ENCODE measurements at regions not wholly inside any gene's neighbourhood (a gene's known extent, or its start where the extent isn't known, plus 50 kb on each side); places are given as distances from the start of the nearest gene placed in this dataset.

DNA sequence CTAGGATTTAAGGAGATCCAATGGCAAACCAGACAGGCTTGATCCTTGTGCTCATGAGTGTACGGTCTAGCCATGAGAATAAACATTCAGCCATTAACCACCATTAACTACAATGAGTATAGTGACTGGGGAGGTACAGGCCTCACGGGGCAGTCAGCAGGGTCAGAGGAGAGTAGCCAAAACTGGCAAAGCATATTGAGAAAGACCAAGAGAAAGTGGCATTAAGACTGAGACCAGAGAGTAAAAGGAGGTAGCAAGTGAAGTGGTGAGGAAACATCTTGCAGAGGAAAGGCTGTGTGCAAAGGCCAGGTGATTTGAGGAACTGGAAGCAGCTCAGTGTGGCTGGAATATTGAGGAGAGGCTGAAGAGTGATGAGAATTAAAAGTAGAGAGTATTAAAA is 407.2 kb upstream of the LMCD1 start:
- Histone ChIP-seq H3K4me3 (ENCODE audit: insufficient read depth, low read depth, low read length, poor library complexity, severe bottlenecking) (no peak overlapping the region), H3K4me1 (ENCODE audit: control insufficient read depth, insufficient read depth, low read length, poor library complexity, severe bottlenecking) (no peaks in the 10 kb centered on the region)

DNA sequence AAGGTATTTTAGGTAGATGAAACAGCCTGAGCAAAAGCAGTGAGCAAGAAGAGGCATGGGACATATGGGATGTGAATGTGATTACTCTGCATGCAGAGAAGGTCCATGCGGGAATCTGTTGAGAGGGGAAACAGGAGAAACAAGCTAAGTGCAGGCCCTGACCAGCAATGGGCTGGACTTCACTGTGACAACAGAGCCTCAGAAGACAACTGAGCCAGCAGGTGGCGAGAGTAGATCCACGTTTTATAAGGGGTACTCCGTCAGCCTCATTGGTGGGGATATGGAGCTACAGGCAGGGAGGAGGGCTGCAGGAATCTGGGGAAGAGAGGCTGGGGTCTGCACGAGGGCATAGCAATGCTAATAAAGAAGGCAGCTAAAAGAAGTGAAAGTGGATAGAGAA is 405.9 kb upstream of the LMCD1 start:
- DNase-seq = no peak
- H3K4me3 ChIP-seq (ENCODE audit: insufficient read depth, low read depth, low read length, poor library complexity, severe bottlenecking) = no peak overlapping the region
- H3K27ac ChIP-seq (ENCODE audit: insufficient read depth, low read length, poor library complexity, severe bottlenecking) = no peak overlapping the region
- H3K27me3 ChIP-seq (replicated peaks; ENCODE audit: control insufficient read depth, insufficient read depth, low read length, poor library complexity, severe bottlenecking) = no peaks in the 10 kb centered on the region
- no peaks in the 10 kb centered on the region for H3K36me3 ChIP-seq (ENCODE audit: control insufficient read depth, insufficient read depth, low read length)
- H3K9me3 ChIP-seq (ENCODE audit: control insufficient read depth, low read length) = no peaks in the 10 kb centered on the region
- H3K4me1 ChIP-seq (ENCODE audit: control insufficient read depth, insufficient read depth, low read length, poor library complexity, severe bottlenecking) = no peaks in the 10 kb centered on the region

More for the DNA sequence above, 407.2 kb upstream of the LMCD1 start:
- H3K27me3 ChIP-seq (replicated peaks; ENCODE audit: control insufficient read depth, insufficient read depth, low read length, poor library complexity, severe bottlenecking) = no peaks in the 10 kb centered on the region
- H3K36me3 ChIP-seq (ENCODE audit: control insufficient read depth, insufficient read depth, low read length) = no peaks in the 10 kb centered on the region
- no peak for DNase-seq
- no peaks in the 10 kb centered on the region for H3K9me3 ChIP-seq (ENCODE audit: control insufficient read depth, low read length)
- no peak overlapping the region for H3K27ac ChIP-seq (ENCODE audit: insufficient read depth, low read length, poor library complexity, severe bottlenecking)

DNA sequence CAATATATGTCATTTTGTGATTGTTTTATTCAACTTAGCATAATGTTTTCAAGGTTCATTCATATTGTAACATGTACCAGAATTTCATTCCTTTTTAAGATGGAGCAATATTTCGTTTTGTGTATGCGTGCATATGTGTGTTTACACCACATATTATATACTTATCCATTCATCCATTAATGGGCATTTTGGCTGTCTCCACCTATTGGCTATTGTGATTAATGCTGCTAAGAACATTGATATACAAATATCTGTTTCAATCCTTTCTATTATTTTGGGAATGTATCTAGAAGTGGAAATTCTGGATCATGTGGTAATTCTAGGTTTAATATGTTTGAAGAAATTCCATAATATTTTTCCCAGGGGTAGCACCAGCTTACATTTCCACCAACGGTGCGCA is 403.9 kb upstream of the LMCD1 start:
- no peak for DNase-seq
- Histone ChIP-seq H3K9me3 (ENCODE audit: control insufficient read depth, low read length) (no peaks in the 10 kb centered on the region), H3K27ac (ENCODE audit: insufficient read depth, low read length, poor library complexity, severe bottlenecking) (no peak overlapping the region), H3K27me3 (replicated peaks; ENCODE audit: control insufficient read depth, insufficient read depth, low read length, poor library complexity, severe bottlenecking) (no peaks in the 10 kb centered on the region), H3K4me3 (ENCODE audit: insufficient read depth, low read depth, low read length, poor library complexity, severe bottlenecking) (no peak overlapping the region), H3K36me3 (ENCODE audit: control insufficient read depth, insufficient read depth, low read length) (no peaks in the 10 kb centered on the region), H3K4me1 (ENCODE audit: control insufficient read depth, insufficient read depth, low read length, poor library complexity, severe bottlenecking) (no peaks in the 10 kb centered on the region)

DNA sequence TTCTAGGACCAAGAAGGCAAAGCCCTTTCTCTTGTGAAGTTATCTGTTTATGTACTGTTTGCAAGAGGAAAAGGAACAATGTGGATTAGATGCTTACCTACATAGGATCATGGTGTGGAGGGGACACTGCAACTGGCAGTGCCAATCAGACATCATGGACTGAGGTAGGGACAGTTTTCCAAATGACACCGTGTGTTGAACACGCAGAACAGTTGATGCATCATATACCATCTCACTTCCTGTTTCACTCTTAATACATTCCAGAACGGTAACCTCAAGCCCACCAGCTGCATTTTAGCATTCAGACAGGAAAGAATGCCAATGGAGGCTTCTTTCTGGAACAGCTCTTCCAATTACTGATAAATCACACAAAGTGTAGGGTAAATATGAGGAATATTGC is 397.7 kb upstream of the LMCD1 start:
- H3K36me3 ChIP-seq (ENCODE audit: control insufficient read depth, insufficient read depth, low read length) = no peaks in the 10 kb centered on the region
- no peaks in the 10 kb centered on the region for H3K9me3 ChIP-seq (ENCODE audit: control insufficient read depth, low read length)
- H3K4me3 ChIP-seq (ENCODE audit: insufficient read depth, low read depth, low read length, poor library complexity, severe bottlenecking) = no peak overlapping the region
- no peaks in the 10 kb centered on the region for H3K4me1 ChIP-seq (ENCODE audit: control insufficient read depth, insufficient read depth, low read length, poor library complexity, severe bottlenecking)
- no peak overlapping the region for H3K27ac ChIP-seq (ENCODE audit: insufficient read depth, low read length, poor library complexity, severe bottlenecking)
- DNase-seq = no peak
- H3K27me3 ChIP-seq (replicated peaks; ENCODE audit: control insufficient read depth, insufficient read depth, low read length, poor library complexity, severe bottlenecking) = no peaks in the 10 kb centered on the region

DNA sequence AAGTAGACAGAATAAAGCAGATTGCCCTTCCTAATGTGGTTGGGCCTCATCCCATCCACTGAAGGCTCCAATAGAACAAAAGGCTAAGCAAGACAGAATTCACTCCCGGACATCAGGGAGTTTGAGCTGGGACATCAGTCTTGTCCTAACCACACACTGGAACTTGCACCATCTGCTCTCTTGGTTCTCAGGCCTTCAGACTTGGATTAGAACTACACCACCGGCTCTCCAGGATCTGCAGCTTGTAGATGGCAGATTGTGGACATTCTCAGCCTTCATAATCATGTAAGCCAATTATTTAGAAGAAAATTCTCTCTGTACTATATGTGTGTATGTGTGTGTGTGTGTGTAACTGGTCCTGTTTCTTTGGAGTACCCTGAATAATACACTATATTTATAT is 394.7 kb upstream of the LMCD1 start:
- no peak overlapping the region for H3K4me3 ChIP-seq (ENCODE audit: insufficient read depth, low read depth, low read length, poor library complexity, severe bottlenecking)
- H3K9me3 ChIP-seq (ENCODE audit: control insufficient read depth, low read length) = no peaks in the 10 kb centered on the region
- H3K27me3 ChIP-seq (replicated peaks; ENCODE audit: control insufficient read depth, insufficient read depth, low read length, poor library complexity, severe bottlenecking) = no peaks in the 10 kb centered on the region
- H3K36me3 ChIP-seq (ENCODE audit: control insufficient read depth, insufficient read depth, low read length) = no peaks in the 10 kb centered on the region
- no peak overlapping the region for H3K27ac ChIP-seq (ENCODE audit: insufficient read depth, low read length, poor library complexity, severe bottlenecking)
- no peaks in the 10 kb centered on the region for H3K4me1 ChIP-seq (ENCODE audit: control insufficient read depth, insufficient read depth, low read length, poor library complexity, severe bottlenecking)
- no peak for DNase-seq

DNA sequence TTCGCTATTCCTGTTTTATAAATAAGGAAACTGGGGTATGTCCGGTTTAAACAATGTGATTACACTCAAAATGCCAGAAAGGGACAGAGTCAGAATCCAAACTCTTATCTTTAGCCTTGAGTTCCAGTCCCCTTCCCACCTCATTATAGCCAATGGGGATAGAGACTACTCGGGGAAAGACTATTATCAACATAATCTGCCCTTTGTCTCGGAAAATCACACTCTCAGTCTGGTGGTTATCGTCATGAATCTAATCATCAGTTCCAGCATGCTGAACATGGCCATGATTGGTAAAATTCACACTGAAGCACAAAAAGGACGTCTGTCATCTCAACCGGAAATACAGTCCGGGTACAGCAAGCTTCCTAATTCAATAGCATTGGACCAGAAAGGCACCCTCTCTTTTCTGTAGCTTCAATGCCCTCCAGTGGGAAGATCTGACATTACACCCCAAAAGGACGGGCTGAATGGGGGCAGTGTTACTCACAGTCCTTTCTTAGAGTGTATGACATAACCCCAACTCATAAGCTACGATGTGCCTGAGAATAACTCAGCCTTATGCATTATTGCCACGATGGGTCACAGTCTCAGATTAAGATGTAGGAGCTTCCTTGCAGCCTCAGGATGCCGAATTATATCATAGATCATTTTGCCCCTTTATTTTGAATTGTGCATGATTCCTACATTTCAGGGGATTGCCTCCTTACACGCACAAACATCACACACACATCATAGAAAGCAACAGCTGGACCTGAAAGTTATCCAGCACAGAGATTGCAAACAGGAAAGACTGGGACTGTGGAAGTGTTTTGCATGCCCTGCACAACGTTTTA is 390.4 kb upstream of the LMCD1 start:
- peak in 2 of 3 donors; percentile 5 to 8 for DNase-seq
- Histone ChIP-seq H3K27me3 (replicated peaks; ENCODE audit: control insufficient read depth, insufficient read depth, low read length, poor library complexity, severe bottlenecking) (no peaks in the 10 kb centered on the region), H3K4me3 (ENCODE audit: insufficient read depth, low read depth, low read length, poor library complexity, severe bottlenecking) (no peak overlapping the region), H3K9me3 (ENCODE audit: control insufficient read depth, low read length) (no peaks in the 10 kb centered on the region), H3K4me1 (ENCODE audit: control insufficient read depth, insufficient read depth, low read length, poor library complexity, severe bottlenecking) (no peaks in the 10 kb centered on the region), H3K36me3 (ENCODE audit: control insufficient read depth, insufficient read depth, low read length) (no peaks in the 10 kb centered on the region), H3K27ac (ENCODE audit: insufficient read depth, low read length, poor library complexity, severe bottlenecking) (no peak overlapping the region)

DNA sequence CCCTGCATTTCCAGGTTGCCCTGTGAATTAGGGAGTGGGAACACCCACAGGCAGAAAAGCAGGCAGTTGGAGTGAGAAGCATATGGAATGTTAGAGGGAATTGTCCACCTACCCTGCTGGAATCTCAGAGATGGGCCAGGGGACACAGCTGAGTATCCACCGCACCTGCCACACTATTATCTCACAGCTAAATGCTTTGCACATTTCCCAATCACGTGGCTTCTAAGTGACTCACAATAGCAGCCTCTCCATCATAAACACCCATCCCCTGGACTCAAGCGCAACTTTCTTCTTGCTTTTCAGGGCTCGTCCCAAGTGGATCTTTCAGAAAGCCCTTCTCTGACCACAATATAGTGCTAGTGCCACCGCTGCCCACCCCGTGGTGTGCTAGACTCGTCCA is 389.0 kb upstream of the LMCD1 start:
- Histone ChIP-seq H3K4me3 (ENCODE audit: insufficient read depth, low read depth, low read length, poor library complexity, severe bottlenecking) (no peak overlapping the region), H3K4me1 (ENCODE audit: control insufficient read depth, insufficient read depth, low read length, poor library complexity, severe bottlenecking) (no peaks in the 10 kb centered on the region), H3K9me3 (ENCODE audit: control insufficient read depth, low read length) (no peaks in the 10 kb centered on the region), H3K36me3 (ENCODE audit: control insufficient read depth, insufficient read depth, low read length) (no peaks in the 10 kb centered on the region), H3K27me3 (replicated peaks; ENCODE audit: control insufficient read depth, insufficient read depth, low read length, poor library complexity, severe bottlenecking) (no peaks in the 10 kb centered on the region), H3K27ac (ENCODE audit: insufficient read depth, low read length, poor library complexity, severe bottlenecking) (no peak overlapping the region)
- no peak for DNase-seq

DNA sequence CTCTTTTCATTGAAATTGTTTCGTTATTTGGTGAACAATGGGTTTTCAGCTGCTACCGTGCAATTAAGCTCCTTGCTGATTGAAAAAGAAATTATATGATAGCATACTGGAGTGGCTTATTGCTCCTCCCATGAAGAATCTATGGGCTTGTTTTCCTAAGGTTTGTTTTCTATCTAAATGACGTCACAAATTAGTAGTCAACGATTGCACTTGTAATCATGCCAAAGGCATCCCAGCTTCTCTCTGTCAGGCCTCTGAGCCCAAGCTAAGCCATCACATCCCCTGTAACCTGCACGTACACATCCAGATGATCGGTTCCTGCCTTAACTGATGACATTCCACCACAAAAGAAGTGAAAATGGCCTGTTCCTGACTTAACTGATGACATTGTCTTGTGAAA is 388.0 kb upstream of the LMCD1 start:
- Histone ChIP-seq H3K4me1 (ENCODE audit: control insufficient read depth, insufficient read depth, low read length, poor library complexity, severe bottlenecking) (no peaks in the 10 kb centered on the region), H3K27me3 (replicated peaks; ENCODE audit: control insufficient read depth, insufficient read depth, low read length, poor library complexity, severe bottlenecking) (no peaks in the 10 kb centered on the region), H3K4me3 (ENCODE audit: insufficient read depth, low read depth, low read length, poor library complexity, severe bottlenecking) (no peak overlapping the region), H3K9me3 (ENCODE audit: control insufficient read depth, low read length) (no peaks in the 10 kb centered on the region), H3K27ac (ENCODE audit: insufficient read depth, low read length, poor library complexity, severe bottlenecking) (no peak overlapping the region), H3K36me3 (ENCODE audit: control insufficient read depth, insufficient read depth, low read length) (no peaks in the 10 kb centered on the region)
- no peak for DNase-seq

DNA sequence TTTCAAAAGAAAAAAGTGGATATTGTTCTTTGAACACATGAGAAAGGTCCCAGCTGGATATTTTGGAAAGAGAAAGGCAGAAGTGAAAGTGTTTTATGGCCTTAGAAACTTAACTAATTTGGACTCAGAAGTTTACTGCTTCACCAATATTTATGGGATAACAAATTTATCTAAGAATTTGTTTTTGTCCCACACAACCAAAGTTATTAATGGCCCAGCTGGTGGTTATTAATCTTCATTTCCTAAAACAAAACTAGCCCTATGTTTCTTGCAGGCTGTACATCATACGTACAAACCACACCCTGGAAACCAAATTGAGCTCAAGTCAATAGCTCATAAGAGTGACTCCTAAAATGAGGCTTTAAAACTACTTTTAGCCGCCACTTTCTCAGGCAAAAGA is 372.9 kb upstream of the LMCD1 start:
- Histone ChIP-seq H3K27ac (ENCODE audit: insufficient read depth, low read length, poor library complexity, severe bottlenecking) (no peak overlapping the region), H3K9me3 (ENCODE audit: control insufficient read depth, low read length) (no peaks in the 10 kb centered on the region), H3K4me1 (ENCODE audit: control insufficient read depth, insufficient read depth, low read length, poor library complexity, severe bottlenecking) (no peaks in the 10 kb centered on the region), H3K4me3 (ENCODE audit: insufficient read depth, low read depth, low read length, poor library complexity, severe bottlenecking) (no peak overlapping the region), H3K36me3 (ENCODE audit: control insufficient read depth, insufficient read depth, low read length) (no peaks in the 10 kb centered on the region), H3K27me3 (replicated peaks; ENCODE audit: control insufficient read depth, insufficient read depth, low read length, poor library complexity, severe bottlenecking) (no peaks in the 10 kb centered on the region)
- DNase-seq = no peak

DNA sequence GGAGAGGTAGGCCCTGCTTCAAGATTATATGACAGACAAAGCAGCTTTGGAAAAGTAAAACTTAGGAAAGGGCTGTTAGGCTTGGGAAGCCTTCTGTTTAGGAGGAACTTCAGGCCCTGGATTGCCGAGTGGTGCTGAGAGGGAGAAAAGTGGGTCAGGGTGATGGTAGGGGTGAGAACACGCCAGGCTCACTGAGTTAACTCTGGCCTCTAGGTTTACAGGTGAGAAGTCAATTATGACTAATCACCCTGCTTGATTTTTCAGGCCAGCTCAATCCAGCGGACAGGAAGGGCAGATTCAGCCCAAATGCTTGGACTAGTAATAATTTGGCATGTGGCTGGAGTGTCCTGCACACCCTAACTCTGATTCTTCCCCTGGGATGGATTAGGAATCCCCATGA is 365.1 kb upstream of the LMCD1 start:
- Histone ChIP-seq H3K27me3 (replicated peaks; ENCODE audit: control insufficient read depth, insufficient read depth, low read length, poor library complexity, severe bottlenecking) (no peaks in the 10 kb centered on the region), H3K4me3 (ENCODE audit: insufficient read depth, low read depth, low read length, poor library complexity, severe bottlenecking) (no peak overlapping the region), H3K4me1 (ENCODE audit: control insufficient read depth, insufficient read depth, low read length, poor library complexity, severe bottlenecking) (no peaks in the 10 kb centered on the region), H3K36me3 (ENCODE audit: control insufficient read depth, insufficient read depth, low read length) (no peaks in the 10 kb centered on the region), H3K27ac (ENCODE audit: insufficient read depth, low read length, poor library complexity, severe bottlenecking) (no peak overlapping the region), H3K9me3 (ENCODE audit: control insufficient read depth, low read length) (no peaks in the 10 kb centered on the region)
- no peak for DNase-seq
